Activated naive CD4-positive, alpha-beta T cell treated with anti-CD3 and anti-CD28 coated beads for 36 hours (primary cell): ENCODE measurements at regions not wholly inside any gene's neighbourhood (a gene's known extent, or its start where the extent isn't known, plus 50 kb on each side); places are given as distances from the start of the nearest gene placed in this dataset.
"Not testable (repeated sequence)": the region's sequence is repeated elsewhere in the genome, so short reads cannot be mapped to it uniquely, and the experiment has no call there.

Experiments used
- CTCF ChIA-PET: fragments of 350-600 bp; sonication (Branson Sonifier 250); formaldehyde crosslinking; loops from one replicate; lab custom pipeline; 2021; ENCODE audit warnings: antibody characterized with exemption; lab: Charles Lee
- DNase-seq: peaks from one replicate; pipeline ENCODE4 v3.0.0-alpha.2; 2020
- H3K27ac Mint-ChIP-seq: one replicate; pipeline ENCODE4 v1.8.0; 2021; ENCODE audit warnings: mild to moderate bottlenecking, mixed read lengths
- H3K27me3 Mint-ChIP-seq: one replicate; pipeline ENCODE4 v1.8.0; 2021; ENCODE audit warnings: low read depth, mixed read lengths
- H3K36me3 Mint-ChIP-seq: one replicate; pipeline ENCODE4 v1.8.0; 2021; ENCODE audit warnings: low read depth, mixed read lengths
- H3K4me1 Mint-ChIP-seq: one replicate; pipeline ENCODE4 v1.8.0; 2021; ENCODE audit warnings: low read depth, mixed read lengths
- H3K4me3 Mint-ChIP-seq: one replicate; pipeline ENCODE4 v1.8.0; 2021; ENCODE audit warnings: mild to moderate bottlenecking, moderate library complexity, mixed read lengths
- H3K9me3 Mint-ChIP-seq: one replicate; pipeline ENCODE4 v1.8.0; 2021; ENCODE audit warnings: mixed read lengths
- intact Hi-C: fragments of 100-400 bp; cut with micrococcal nuclease; formaldehyde crosslinking; loops from one replicate; pipeline ENCODE4 v1.15.1; 2023

- H3K9me3 Mint-ChIP-seq, intact Hi-C loops, H3K4me3 Mint-ChIP-seq: not testable (repeated sequence)
These were observed 52.3 kb upstream of the MARK1 start for GRCh38 chr1:220475608-220476007.

GRCh38 chr1:220475141-220475540 lies 52.8 kb upstream of the MARK1 start:
- H3K27ac Mint-ChIP-seq, H3K4me1 Mint-ChIP-seq, intact Hi-C loops, H3K36me3 Mint-ChIP-seq, CTCF ChIA-PET, H3K9me3 Mint-ChIP-seq, H3K4me3 Mint-ChIP-seq, H3K27me3 Mint-ChIP-seq, DNase-seq: not testable (repeated sequence)

More at GRCh38 chr1:220475608-220476007, 52.3 kb upstream of the MARK1 start:
- CTCF ChIA-PET, H3K27me3 Mint-ChIP-seq, DNase-seq, H3K27ac Mint-ChIP-seq, H3K4me1 Mint-ChIP-seq, H3K36me3 Mint-ChIP-seq: not testable (repeated sequence)

GRCh38 chr1:220473440-220473839 lies 54.5 kb upstream of the MARK1 start:
- Mint-ChIP-seq H3K4me1 (no peaks in the 10 kb centered on the region), H3K4me3 (no peak overlapping the region), H3K27me3 (no peaks in the 10 kb centered on the region), H3K27ac (no peak overlapping the region), H3K9me3 (no peaks in the 10 kb centered on the region), H3K36me3 (no peaks in the 10 kb centered on the region)
- DNase-seq, result no peak
- intact Hi-C loops, result no loop called here
- CTCF ChIA-PET, result no interaction called here

- no peak for DNase-seq
- Mint-ChIP-seq H3K27ac (no peak overlapping the region), H3K9me3 (no peaks in the 10 kb centered on the region), H3K4me1 (no peaks in the 10 kb centered on the region), H3K4me3 (no peak overlapping the region), H3K27me3 (no peaks in the 10 kb centered on the region), H3K36me3 (peaks cover 1% of the 10 kb centered on the region)
- intact Hi-C loops, result no loop called here
- CTCF ChIA-PET, result interaction anchor here (0.6 to 0.7 kb wide), 2 partner anchors 122 to 244 kb away, joined by 3 read pairs; no protein-coding TSS in a partner anchor
These were observed 65.2 kb upstream of the MARK1 start for GRCh38 chr1:220462752-220463151.

DNA sequence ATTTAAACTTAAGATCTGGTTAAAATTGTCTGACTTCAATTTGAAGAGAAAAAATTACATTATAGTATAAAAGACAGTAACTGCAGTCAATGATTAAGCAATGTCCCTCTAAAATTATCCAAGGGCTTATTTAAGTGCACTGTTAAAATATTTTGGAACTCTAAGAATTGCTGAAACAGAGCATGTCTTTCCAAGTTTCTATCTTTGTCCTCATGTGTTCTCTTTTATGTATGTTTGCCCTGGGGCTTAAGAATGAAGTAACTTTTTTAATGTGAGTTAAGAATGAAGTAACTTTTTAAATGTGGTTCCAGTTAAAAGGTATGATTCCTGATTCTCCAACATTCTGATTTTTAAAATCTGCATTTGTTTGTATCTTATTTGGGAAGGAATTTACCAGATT lies 69.0 kb upstream of the MARK1 start:
- H3K27me3 Mint-ChIP-seq, result peaks cover 6% of the 10 kb centered on the region
- intact Hi-C loops, result no loop called here
- DNase-seq, result no peak
- CTCF ChIA-PET, result no interaction called here
- no peaks in the 10 kb centered on the region for H3K36me3 Mint-ChIP-seq
- H3K9me3 Mint-ChIP-seq, result no peaks in the 10 kb centered on the region
- no peaks in the 10 kb centered on the region for H3K4me1 Mint-ChIP-seq
- H3K4me3 Mint-ChIP-seq, result no peak overlapping the region
- no peak overlapping the region for H3K27ac Mint-ChIP-seq

GRCh38 chr1:220457957-220458609 lies 69.9 kb upstream of the MARK1 start:
- Mint-ChIP-seq H3K27me3 (peaks cover 10% of the 10 kb centered on the region), H3K9me3 (no peaks in the 10 kb centered on the region), H3K27ac (no peak overlapping the region), H3K4me3 (no peak overlapping the region), H3K36me3 (no peaks in the 10 kb centered on the region), H3K4me1 (no peaks in the 10 kb centered on the region)
- CTCF ChIA-PET, result no interaction called here
- no peak for DNase-seq
- intact Hi-C loops, result no loop called here

- Mint-ChIP-seq H3K27ac (no peak overlapping the region), H3K36me3 (no peaks in the 10 kb centered on the region), H3K4me3 (no peak overlapping the region), H3K9me3 (no peaks in the 10 kb centered on the region), H3K4me1 (no peaks in the 10 kb centered on the region), H3K27me3 (peaks cover 16% of the 10 kb centered on the region)
- CTCF ChIA-PET, result no interaction called here
- DNase-seq, result no peak
- intact Hi-C loops, result no loop called here
These were observed 72.4 kb upstream of the MARK1 start for GRCh38 chr1:220455559-220455958.

DNA sequence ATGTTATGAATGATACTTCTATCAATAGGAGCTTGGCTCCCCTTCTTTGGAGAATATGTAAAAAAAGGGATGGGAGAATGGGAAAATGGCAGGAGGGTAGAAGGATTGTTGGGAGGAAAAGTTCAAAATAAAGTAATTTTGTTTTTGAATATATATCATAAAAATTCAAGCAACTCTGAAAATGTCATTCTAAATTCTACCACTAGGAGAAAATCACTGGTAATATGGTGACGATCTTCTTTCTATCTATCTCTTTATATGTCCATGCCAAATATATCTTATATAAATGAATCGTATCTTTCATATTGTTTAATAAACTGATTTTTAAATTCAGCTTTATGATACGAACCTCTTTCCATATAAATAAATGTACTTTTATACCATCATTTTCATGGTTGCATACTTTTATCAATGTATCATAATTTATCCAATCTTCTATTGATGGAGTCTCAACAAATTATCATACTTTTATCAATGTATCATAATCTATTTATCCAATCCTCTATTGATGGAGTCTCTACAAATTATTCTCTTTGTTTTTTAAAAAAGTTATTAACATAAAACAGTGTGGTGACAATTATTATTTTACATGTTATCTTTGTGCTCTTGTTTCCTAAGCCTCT lies 73.7 kb upstream of the MARK1 start:
- intact Hi-C loops, result no loop called here
- CTCF ChIA-PET, result interaction anchor here (1.0 kb wide), 1 partner anchor 9 kb away, joined by 3 read pairs; no protein-coding TSS in a partner anchor
- no peak for DNase-seq

DNA sequence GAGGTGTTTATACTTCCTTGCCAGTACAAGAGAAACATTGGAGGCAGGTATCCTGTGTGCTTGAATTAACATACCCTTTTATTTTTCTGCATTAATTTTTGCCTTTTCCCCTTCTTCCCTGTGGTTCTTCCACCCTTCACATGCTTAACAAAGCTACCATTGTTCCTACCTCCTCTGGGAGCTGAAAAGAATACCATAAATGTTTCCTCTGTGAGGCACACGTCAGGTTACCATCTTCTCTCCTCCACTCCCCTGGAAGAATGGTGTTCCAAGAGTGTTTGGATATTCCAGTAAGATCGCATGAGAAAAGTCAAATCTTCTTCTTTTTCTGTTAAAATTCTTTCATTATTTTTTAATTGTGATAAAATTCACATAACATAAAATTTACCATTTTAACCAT lies 74.6 kb upstream of the MARK1 start:
- Mint-ChIP-seq H3K9me3 (no peaks in the 10 kb centered on the region), H3K27ac (no peak overlapping the region), H3K27me3 (peaks cover 25% of the 10 kb centered on the region), H3K4me3 (no peak overlapping the region), H3K4me1 (no peaks in the 10 kb centered on the region), H3K36me3 (no peaks in the 10 kb centered on the region)
- DNase-seq, result no peak
- intact Hi-C loops, result no loop called here
- CTCF ChIA-PET, result no interaction called here

More for the DNA sequence above, 73.7 kb upstream of the MARK1 start:
- H3K27me3 Mint-ChIP-seq, result peaks cover 23% of the 10 kb centered on the region
- H3K9me3 Mint-ChIP-seq, result no peaks in the 10 kb centered on the region
- no peak overlapping the region for H3K27ac Mint-ChIP-seq
- H3K4me1 Mint-ChIP-seq, result no peaks in the 10 kb centered on the region
- H3K4me3 Mint-ChIP-seq, result no peak overlapping the region
- H3K36me3 Mint-ChIP-seq, result no peaks in the 10 kb centered on the region

GRCh38 chr1:220451532-220451931 lies 76.4 kb upstream of the MARK1 start:
- no peaks in the 10 kb centered on the region for H3K4me1 Mint-ChIP-seq
- CTCF ChIA-PET, result no interaction called here
- H3K4me3 Mint-ChIP-seq, result no peak overlapping the region
- H3K36me3 Mint-ChIP-seq, result no peaks in the 10 kb centered on the region
- no peak for DNase-seq
- H3K27me3 Mint-ChIP-seq, result peaks cover 26% of the 10 kb centered on the region
- H3K27ac Mint-ChIP-seq, result no peak overlapping the region
- H3K9me3 Mint-ChIP-seq, result no peaks in the 10 kb centered on the region
- intact Hi-C loops, result no loop called here

- CTCF ChIA-PET, result no interaction called here
- DNase-seq, result no peak
- no peak overlapping the region for H3K4me3 Mint-ChIP-seq
- H3K27ac Mint-ChIP-seq, result no peak overlapping the region
- no peaks in the 10 kb centered on the region for H3K9me3 Mint-ChIP-seq
- H3K27me3 Mint-ChIP-seq, result peaks cover 26% of the 10 kb centered on the region
- intact Hi-C loops, result no loop called here
- no peaks in the 10 kb centered on the region for H3K4me1 Mint-ChIP-seq
- no peaks in the 10 kb centered on the region for H3K36me3 Mint-ChIP-seq
These were observed 77.0 kb upstream of the MARK1 start for GRCh38 chr1:220450927-220451326.

- no peaks in the 10 kb centered on the region for H3K36me3 Mint-ChIP-seq
- H3K9me3 Mint-ChIP-seq, result peaks cover 5% of the 10 kb centered on the region
- no peak overlapping the region for H3K27ac Mint-ChIP-seq
- H3K4me3 Mint-ChIP-seq, result no peak overlapping the region
- CTCF ChIA-PET, result interaction anchor here (1.1 kb wide), 1 partner anchor 261 kb away, joined by 4 read pairs; no protein-coding TSS in a partner anchor
- peaks cover 23% of the 10 kb centered on the region for H3K27me3 Mint-ChIP-seq
- H3K4me1 Mint-ChIP-seq, result no peaks in the 10 kb centered on the region
- no peak for DNase-seq
- intact Hi-C loops, result no loop called here
These were observed 79.7 kb upstream of the MARK1 start for GRCh38 chr1:220448217-220448616.

- H3K27ac Mint-ChIP-seq, H3K4me3 Mint-ChIP-seq, intact Hi-C loops, H3K4me1 Mint-ChIP-seq, H3K9me3 Mint-ChIP-seq, H3K36me3 Mint-ChIP-seq, DNase-seq: not testable (repeated sequence)
- CTCF ChIA-PET, result interaction anchor here (0.6 kb wide), 1 partner anchor 114 kb away, joined by 3 read pairs; no protein-coding TSS in a partner anchor
- peaks cover 25% of the 10 kb centered on the region for H3K27me3 Mint-ChIP-seq
These were observed 83.3 kb upstream of the MARK1 start for GRCh38 chr1:220444586-220444985.
